Epithelial cell of esophagus (primary cell): ENCODE measurements at regions not wholly inside any gene's neighbourhood (a gene's known extent, or its start where the extent isn't known, plus 50 kb on each side); places are given as distances from the start of the nearest gene placed in this dataset.

Experiments
- DNase-seq: peaks from one replicate; pipeline ENCODE4 v3.0.0; 2010; ENCODE audit warnings: low read depth
- H3K4me3 ChIP-seq: 2 replicates; pipeline ENCODE4 v1.5.1; 2011; ENCODE audit warnings: mild to moderate bottlenecking, low read length, control low read depth
- CTCF ChIP-seq: IDR thresholded peaks from 2 replicates; pipeline ENCODE4 v1.5.1; 2011; ENCODE audit warnings: low read depth, mild to moderate bottlenecking, low read length, control low read depth, inconsistent platforms; ENCODE audit not compliant: insufficient read depth; ENCODE audit errors: missing control alignments

- H3K4me3 ChIP-seq: no peak overlapping the region
- TF ChIP-seq CTCF: no peak
- no peak for DNase-seq
Observed at GRCh38 chr2:167900435-167901114, 346.8 kb downstream of the STK39 start.

- DNase-seq: no peak
- TF ChIP-seq CTCF: no peak
- no peak overlapping the region for H3K4me3 ChIP-seq
Observed at GRCh38 chr2:167898340-167898739, 349.1 kb downstream of the STK39 start.

DNA sequence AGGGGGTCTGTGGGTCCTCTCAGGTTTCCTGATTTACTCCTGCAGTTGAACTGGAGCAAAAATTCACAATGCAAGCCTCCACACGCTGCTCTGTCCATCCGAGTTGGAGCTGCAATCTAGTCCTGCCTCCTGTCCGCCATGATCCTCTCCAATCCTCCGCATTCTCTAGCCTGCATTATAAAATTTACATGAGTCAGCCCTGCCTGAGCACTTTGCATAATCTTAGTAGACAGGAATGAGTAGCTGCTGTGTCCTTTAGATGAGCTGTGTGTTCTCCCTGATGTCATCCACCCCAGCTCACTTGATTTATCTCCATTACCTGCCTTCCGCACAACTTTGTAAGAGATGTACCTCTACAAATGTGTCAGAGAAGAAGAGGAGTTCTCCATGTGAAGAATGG, 355.6 kb downstream of the STK39 start:
- H3K4me3 ChIP-seq: no peak overlapping the region
- DNase-seq: peak; percentile 3
- no peak for TF ChIP-seq CTCF

DNA sequence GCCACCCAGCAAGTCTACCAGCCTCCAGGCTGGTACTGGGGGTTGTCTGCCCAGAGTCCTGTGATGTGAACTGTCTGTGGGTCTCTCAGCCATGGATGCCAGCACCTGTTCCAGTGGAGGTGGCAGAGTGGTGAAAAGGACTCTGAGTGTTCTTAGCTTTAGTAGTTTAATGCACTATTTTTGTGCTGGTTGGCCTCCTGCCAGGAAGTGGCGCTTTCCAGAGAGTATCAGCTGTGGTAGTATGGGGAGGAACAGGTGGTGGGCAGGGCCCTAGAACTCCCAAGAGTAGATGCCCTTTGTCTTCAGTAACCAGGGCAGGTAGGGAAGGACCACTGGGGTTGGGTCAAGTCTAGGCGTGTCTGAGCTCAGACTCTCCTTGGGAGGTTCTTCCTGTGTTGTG, 356.7 kb downstream of the STK39 start:
- no peak for DNase-seq
- no peak overlapping the region for H3K4me3 ChIP-seq
- TF ChIP-seq CTCF: no peak

DNA sequence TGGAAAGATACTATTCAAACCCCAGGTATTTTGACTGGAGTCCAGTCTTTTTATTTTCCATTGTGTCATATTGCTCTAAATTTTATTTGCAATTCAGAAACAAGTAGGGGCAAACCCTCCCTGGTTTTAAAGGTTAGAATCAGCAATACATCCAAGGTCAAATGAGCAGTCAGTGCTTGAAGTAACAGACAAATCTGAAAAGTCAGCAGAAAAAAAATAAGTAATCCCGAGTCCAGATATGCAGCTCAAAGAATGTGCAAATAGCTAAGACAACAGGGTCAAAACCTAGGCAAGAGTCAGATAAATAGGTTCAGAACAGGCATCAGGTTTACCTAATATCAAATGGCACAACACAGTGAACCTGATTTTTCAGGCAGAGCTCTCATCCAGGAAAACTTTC, 367.0 kb downstream of the STK39 start:
- no peak overlapping the region for H3K4me3 ChIP-seq
- no peak for DNase-seq
- TF ChIP-seq CTCF: no peak

GRCh38 chr2:167875529-167875928, 371.9 kb downstream of the STK39 start:
- H3K4me3 ChIP-seq: no peak overlapping the region
- TF ChIP-seq CTCF: no peak
- DNase-seq: no peak

DNA sequence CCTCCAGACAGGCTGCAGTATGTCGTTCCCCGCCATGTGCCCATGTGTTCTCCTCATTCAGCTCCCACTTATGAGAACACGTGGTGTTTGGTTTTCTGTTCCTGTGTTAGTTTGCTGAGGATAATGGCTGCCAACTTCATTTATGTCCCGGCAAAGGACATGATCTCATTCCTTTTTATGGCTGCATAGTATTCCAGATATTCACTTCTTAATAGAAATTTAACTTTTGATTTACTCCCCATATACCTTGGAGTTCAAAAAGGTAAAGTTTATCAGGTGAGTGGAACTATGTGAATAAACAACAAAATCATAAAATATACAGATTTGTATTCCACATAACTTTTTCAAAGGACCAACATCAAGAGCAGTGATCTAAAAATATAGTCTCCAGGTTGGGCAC, 372.6 kb downstream of the STK39 start:
- no peak for DNase-seq
- TF ChIP-seq CTCF: no peak
- no peak overlapping the region for H3K4me3 ChIP-seq
